ENCODE measurements at regions not wholly inside any gene's neighbourhood (a gene's known extent, or its start where the extent isn't known, plus 50 kb on each side); places are given as distances from the start of the nearest gene placed in this dataset.

GRCh38 chr6:40954446-40955177, 84.4 kb downstream of the UNC5CL start:
- Mint-ChIP-seq H3K4me1 (no peaks in the 10 kb centered on the region), H3K36me3 (no peaks in the 10 kb centered on the region), H3K27me3 (peaks cover 12% of the 10 kb centered on the region), H3K4me3 (no peak overlapping the region), H3K9me3 (no peaks in the 10 kb centered on the region), H3K27ac (no peak overlapping the region)
- DNase-seq = no peak

DNA sequence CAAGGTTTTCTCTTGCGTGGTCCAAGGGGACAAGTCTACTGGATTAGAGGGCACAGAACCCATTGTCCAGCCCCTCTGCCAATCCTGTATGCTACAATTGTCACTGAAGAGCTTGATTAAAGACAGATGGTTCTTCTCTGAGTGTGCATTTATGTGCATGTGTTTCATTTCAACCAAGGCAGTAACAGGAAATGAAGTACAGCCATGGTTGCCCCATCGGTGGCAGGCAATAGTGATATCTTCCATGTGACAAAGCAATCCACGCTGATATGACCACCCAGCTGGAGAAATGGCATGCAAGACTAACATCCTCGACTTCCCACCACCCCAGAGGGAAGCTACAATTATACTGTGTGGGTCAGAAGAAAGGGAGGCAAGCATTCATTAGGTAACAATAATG, 85.5 kb downstream of the UNC5CL start:
- Mint-ChIP-seq H3K36me3 (no peaks in the 10 kb centered on the region), H3K27me3 (peaks cover 18% of the 10 kb centered on the region), H3K9me3 (no peaks in the 10 kb centered on the region), H3K4me3 (no peak overlapping the region), H3K27ac (no peak overlapping the region), H3K4me1 (no peaks in the 10 kb centered on the region)
- DNase-seq = no peak

- H3K4me1 Mint-ChIP-seq = no peaks in the 10 kb centered on the region
Observed at GRCh38 chr6:40950986-40951698, 87.9 kb downstream of the UNC5CL start.

GRCh38 chr6:40948570-40948969, 90.5 kb downstream of the UNC5CL start:
- no peak for DNase-seq
- no peak overlapping the region for H3K27ac Mint-ChIP-seq
- no peaks in the 10 kb centered on the region for H3K36me3 Mint-ChIP-seq
- H3K4me3 Mint-ChIP-seq = no peak overlapping the region
- no peaks in the 10 kb centered on the region for H3K9me3 Mint-ChIP-seq
- no peaks in the 10 kb centered on the region for H3K4me1 Mint-ChIP-seq
- peaks cover 14% of the 10 kb centered on the region for H3K27me3 Mint-ChIP-seq

More at GRCh38 chr6:40950986-40951698, 87.9 kb downstream of the UNC5CL start:
- no peaks in the 10 kb centered on the region for H3K9me3 Mint-ChIP-seq
- no peak overlapping the region for H3K4me3 Mint-ChIP-seq
- H3K36me3 Mint-ChIP-seq = no peaks in the 10 kb centered on the region
- H3K27me3 Mint-ChIP-seq = peaks cover 18% of the 10 kb centered on the region
- H3K27ac Mint-ChIP-seq = no peak overlapping the region
- no peak for DNase-seq

DNA sequence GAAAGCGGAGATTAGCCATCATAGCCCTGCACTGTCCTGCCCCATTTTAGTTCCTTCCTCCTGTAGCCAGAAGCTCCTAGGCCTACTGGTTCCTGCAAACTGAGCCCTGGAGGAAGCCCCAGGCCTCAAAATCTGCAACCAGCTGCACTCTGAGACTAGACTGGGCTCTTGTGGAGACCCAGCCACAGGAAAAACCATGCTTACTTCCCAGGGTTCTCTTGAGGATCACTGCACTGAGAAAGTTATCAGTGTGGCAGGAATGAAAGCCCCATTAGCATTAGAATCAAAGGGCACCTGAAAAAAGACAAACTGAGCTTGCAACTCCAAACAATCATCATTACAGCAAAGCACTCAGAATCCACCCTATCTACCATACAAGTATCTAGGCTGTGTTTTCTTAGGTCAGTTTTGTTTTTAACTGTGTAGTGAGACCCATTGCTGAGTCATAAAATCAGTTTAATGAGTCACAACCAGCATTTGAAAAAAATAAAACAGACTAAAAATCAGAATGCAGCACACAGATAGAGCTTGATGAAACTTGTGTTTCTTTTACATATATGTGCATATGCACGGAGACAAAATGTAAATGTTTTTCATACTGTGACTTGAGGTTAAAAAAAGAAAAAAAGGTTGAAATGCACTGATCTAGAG, 91.0 kb downstream of the UNC5CL start:
- Mint-ChIP-seq H3K27me3 (peaks cover 13% of the 10 kb centered on the region), H3K9me3 (no peaks in the 10 kb centered on the region), H3K36me3 (no peaks in the 10 kb centered on the region), H3K4me3 (no peak overlapping the region), H3K27ac (no peak overlapping the region), H3K4me1 (no peaks in the 10 kb centered on the region)
- DNase-seq = no peak

DNA sequence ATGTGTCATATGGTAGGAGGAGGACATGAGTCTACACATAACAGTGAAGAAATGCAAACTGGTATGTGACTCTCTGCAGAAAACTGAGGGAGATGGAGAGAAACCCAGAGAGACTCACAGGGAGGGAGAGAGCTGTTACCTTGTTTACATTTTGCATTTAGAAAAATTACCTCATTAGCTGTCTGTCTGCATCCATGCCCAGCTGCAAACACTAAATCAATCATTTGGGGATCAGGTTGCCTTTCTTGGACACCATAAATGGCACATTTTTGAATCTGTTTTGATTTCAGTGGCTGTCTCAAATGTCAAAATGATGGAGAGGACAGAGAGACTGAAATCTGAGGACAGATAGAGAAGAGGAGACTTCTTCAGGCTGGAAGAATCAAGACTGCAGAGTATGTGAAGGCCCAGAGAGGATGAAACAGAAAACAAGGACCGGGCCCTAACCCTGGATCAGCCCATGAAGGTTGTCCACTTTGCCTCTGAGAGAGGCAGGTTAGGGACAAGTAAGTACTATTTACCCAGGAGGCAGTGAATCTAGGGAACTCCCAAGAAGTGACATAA, 92.2 kb downstream of the UNC5CL start:
- H3K36me3 Mint-ChIP-seq = no peaks in the 10 kb centered on the region
- peaks cover 13% of the 10 kb centered on the region for H3K27me3 Mint-ChIP-seq
- no peaks in the 10 kb centered on the region for H3K4me1 Mint-ChIP-seq
- no peak overlapping the region for H3K27ac Mint-ChIP-seq
- DNase-seq = no peak
- H3K4me3 Mint-ChIP-seq = no peak overlapping the region
- no peaks in the 10 kb centered on the region for H3K9me3 Mint-ChIP-seq

- Mint-ChIP-seq H3K4me1 (no peaks in the 10 kb centered on the region), H3K27ac (no peak overlapping the region), H3K36me3 (no peaks in the 10 kb centered on the region), H3K4me3 (no peak overlapping the region), H3K9me3 (no peaks in the 10 kb centered on the region), H3K27me3 (peaks cover 6% of the 10 kb centered on the region)
- no peak for DNase-seq
Observed at GRCh38 chr6:40937491-40937890, 101.5 kb downstream of the UNC5CL start.

- Mint-ChIP-seq H3K4me1 (no peaks in the 10 kb centered on the region), H3K27ac (no peak overlapping the region), H3K36me3 (no peaks in the 10 kb centered on the region), H3K4me3 (no peak overlapping the region), H3K27me3 (peaks cover 6% of the 10 kb centered on the region), H3K9me3 (no peaks in the 10 kb centered on the region)
- no peak for DNase-seq
Observed at GRCh38 chr6:40936818-40937251, 102.2 kb downstream of the UNC5CL start.

GRCh38 chr6:40933864-40934263, 105.2 kb downstream of the UNC5CL start:
- no peaks in the 10 kb centered on the region for H3K36me3 Mint-ChIP-seq
- no peak overlapping the region for H3K4me3 Mint-ChIP-seq
- no peaks in the 10 kb centered on the region for H3K9me3 Mint-ChIP-seq
- H3K27me3 Mint-ChIP-seq = peaks cover 6% of the 10 kb centered on the region
- DNase-seq = no peak
- H3K4me1 Mint-ChIP-seq = no peaks in the 10 kb centered on the region
- H3K27ac Mint-ChIP-seq = no peak overlapping the region

DNA sequence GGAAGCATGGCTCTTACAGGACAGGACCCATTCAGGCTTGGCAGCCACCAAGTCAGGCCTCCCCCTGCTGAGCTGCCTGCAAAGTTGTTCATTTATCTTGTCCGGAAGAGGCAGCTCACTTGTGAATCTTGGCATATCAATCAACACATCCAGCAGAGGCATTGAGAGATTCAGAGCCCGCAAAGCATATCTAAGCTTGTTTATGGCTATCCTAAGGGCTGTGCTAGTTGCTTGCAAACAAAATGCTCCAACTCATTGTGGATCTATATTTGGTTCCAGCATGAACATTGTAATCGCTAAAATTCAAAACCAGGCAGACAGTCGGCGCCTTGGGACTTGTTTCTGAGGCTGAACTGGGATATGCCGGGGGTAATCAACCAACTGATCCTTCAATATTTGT, 106.1 kb downstream of the UNC5CL start:
- H3K27ac Mint-ChIP-seq = no peak overlapping the region
- no peak for DNase-seq
- peaks cover 6% of the 10 kb centered on the region for H3K27me3 Mint-ChIP-seq
- H3K4me1 Mint-ChIP-seq = no peaks in the 10 kb centered on the region
- H3K4me3 Mint-ChIP-seq = no peak overlapping the region
- no peaks in the 10 kb centered on the region for H3K9me3 Mint-ChIP-seq
- H3K36me3 Mint-ChIP-seq = no peaks in the 10 kb centered on the region

GRCh38 chr6:40932366-40932765, 106.7 kb downstream of the UNC5CL start:
- Mint-ChIP-seq H3K27me3 (peaks cover 6% of the 10 kb centered on the region), H3K4me3 (no peak overlapping the region)

GRCh38 chr6:40931931-40932330, 107.1 kb downstream of the UNC5CL start:
- no peaks in the 10 kb centered on the region for H3K36me3 Mint-ChIP-seq
- H3K4me1 Mint-ChIP-seq = no peaks in the 10 kb centered on the region
- no peak overlapping the region for H3K4me3 Mint-ChIP-seq
- H3K27me3 Mint-ChIP-seq = peaks cover 6% of the 10 kb centered on the region
- H3K27ac Mint-ChIP-seq = no peak overlapping the region
- no peak for DNase-seq
- no peaks in the 10 kb centered on the region for H3K9me3 Mint-ChIP-seq

More at GRCh38 chr6:40932366-40932765, 106.7 kb downstream of the UNC5CL start:
- no peak overlapping the region for H3K27ac Mint-ChIP-seq
- DNase-seq = no peak
- no peaks in the 10 kb centered on the region for H3K9me3 Mint-ChIP-seq
- no peaks in the 10 kb centered on the region for H3K36me3 Mint-ChIP-seq
- no peaks in the 10 kb centered on the region for H3K4me1 Mint-ChIP-seq

- Mint-ChIP-seq H3K9me3 (no peaks in the 10 kb centered on the region), H3K27me3 (peaks cover 9% of the 10 kb centered on the region), H3K4me3 (no peak overlapping the region), H3K4me1 (no peaks in the 10 kb centered on the region), H3K36me3 (no peaks in the 10 kb centered on the region), H3K27ac (no peak overlapping the region)
- no peak for DNase-seq
Observed at GRCh38 chr6:40930555-40930954, 108.5 kb downstream of the UNC5CL start.

DNA sequence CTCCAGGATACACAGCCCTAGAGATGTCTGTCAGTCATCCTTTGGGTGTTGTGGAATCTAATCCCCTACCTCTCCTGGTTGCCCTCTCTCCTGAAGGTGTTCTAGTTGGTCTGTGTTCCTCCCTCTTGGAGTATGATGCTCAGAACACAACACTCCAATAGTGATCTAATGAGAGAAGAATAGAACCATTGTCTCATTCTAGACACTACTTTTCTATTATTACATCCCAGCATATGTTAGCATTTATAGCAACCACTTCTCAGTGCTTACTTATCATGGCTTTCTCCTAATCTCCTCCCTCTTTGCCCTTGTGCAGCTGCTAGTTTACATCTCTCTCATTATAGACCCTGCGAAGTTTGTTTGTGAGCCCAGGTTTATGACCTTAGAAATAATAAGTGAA, 109.0 kb downstream of the UNC5CL start:
- Mint-ChIP-seq H3K9me3 (no peaks in the 10 kb centered on the region), H3K27me3 (peaks cover 9% of the 10 kb centered on the region), H3K36me3 (no peaks in the 10 kb centered on the region)

GRCh38 chr6:40929176-40929575, 109.8 kb downstream of the UNC5CL start:
- Mint-ChIP-seq H3K9me3 (no peaks in the 10 kb centered on the region), H3K4me1 (no peaks in the 10 kb centered on the region), H3K4me3 (no peak overlapping the region), H3K27me3 (peaks cover 3% of the 10 kb centered on the region), H3K36me3 (no peaks in the 10 kb centered on the region), H3K27ac (no peak overlapping the region)
- DNase-seq = no peak

More for the DNA sequence above, 109.0 kb downstream of the UNC5CL start:
- Mint-ChIP-seq H3K4me1 (no peaks in the 10 kb centered on the region), H3K27ac (no peak overlapping the region), H3K4me3 (no peak overlapping the region)
- no peak for DNase-seq

Measured in activated naive CD8-positive, alpha-beta T cell treated with anti-CD3 and anti-CD28 coated beads for 36 hours (primary cell).